ENCODE measurements at regions not wholly inside any gene's neighbourhood (a gene's known extent, or its start where the extent isn't known, plus 50 kb on each side); places are given as distances from the start of the nearest gene placed in this dataset.

- no peak for DNase-seq
- no peaks in the 10 kb centered on the region for H3K4me1 Mint-ChIP-seq (ENCODE audit: low read depth)
- no peak for ATAC-seq (replicated peaks in 1 of 2)
These were observed 56.2 kb upstream of the TNPO1 start for GRCh38 chr5:72760259-72760658.

GRCh38 chr5:72752909-72753308 is 63.6 kb upstream of the TNPO1 start:
- DNase-seq (no peak), ATAC-seq (replicated peaks in 1 of 2) (no peak)
- Mint-ChIP-seq H3K27ac (no peak overlapping the region), H3K4me1 (ENCODE audit: low read depth) (no peaks in the 10 kb centered on the region), H3K27me3 (ENCODE audit: low read depth) (peaks cover 7% of the 10 kb centered on the region), H3K4me3 (no peak overlapping the region), H3K9me3 (no peaks in the 10 kb centered on the region), H3K36me3 (ENCODE audit: insufficient read depth in 2 of 2) (no peaks in the 10 kb centered on the region)

More at GRCh38 chr5:72760259-72760658, 56.2 kb upstream of the TNPO1 start:
- H3K36me3 Mint-ChIP-seq (ENCODE audit: insufficient read depth in 2 of 2), result no peaks in the 10 kb centered on the region
- H3K4me3 Mint-ChIP-seq, result no peak overlapping the region
- peaks cover 32% of the 10 kb centered on the region for H3K27me3 Mint-ChIP-seq (ENCODE audit: low read depth)
- H3K9me3 Mint-ChIP-seq, result no peaks in the 10 kb centered on the region
- no peak overlapping the region for H3K27ac Mint-ChIP-seq

- H3K36me3 Mint-ChIP-seq (ENCODE audit: insufficient read depth in 2 of 2), result no peaks in the 10 kb centered on the region
- ATAC-seq (replicated peaks in 1 of 2), result no peak
These were observed 67.0 kb upstream of the TNPO1 start for GRCh38 chr5:72749362-72749997.

GRCh38 chr5:72747826-72748225 is 68.6 kb upstream of the TNPO1 start:
- H3K36me3 Mint-ChIP-seq (ENCODE audit: insufficient read depth in 2 of 2), result no peaks in the 10 kb centered on the region
- H3K27me3 Mint-ChIP-seq (ENCODE audit: low read depth), result peaks cover 9% of the 10 kb centered on the region
- no peaks in the 10 kb centered on the region for H3K9me3 Mint-ChIP-seq
- DNase-seq (no peak), ATAC-seq (replicated peaks in 1 of 2) (no peak)
- H3K4me1 Mint-ChIP-seq (ENCODE audit: low read depth), result no peaks in the 10 kb centered on the region
- H3K27ac Mint-ChIP-seq, result no peak overlapping the region
- H3K4me3 Mint-ChIP-seq, result no peak overlapping the region

More at GRCh38 chr5:72749362-72749997, 67.0 kb upstream of the TNPO1 start:
- Mint-ChIP-seq H3K4me3 (no peak overlapping the region), H3K27me3 (ENCODE audit: low read depth) (no peaks in the 10 kb centered on the region), H3K9me3 (no peaks in the 10 kb centered on the region), H3K27ac (no peak overlapping the region), H3K4me1 (ENCODE audit: low read depth) (no peaks in the 10 kb centered on the region)
- no peak for DNase-seq

- Mint-ChIP-seq H3K36me3 (ENCODE audit: insufficient read depth in 2 of 2) (no peaks in the 10 kb centered on the region), H3K27ac (no peak overlapping the region), H3K27me3 (ENCODE audit: low read depth) (peaks cover 9% of the 10 kb centered on the region), H3K4me1 (ENCODE audit: low read depth) (no peaks in the 10 kb centered on the region), H3K4me3 (no peak overlapping the region), H3K9me3 (no peaks in the 10 kb centered on the region)
- ATAC-seq (replicated peaks in 1 of 2) (no peak), DNase-seq (no peak)
These were observed 69.7 kb upstream of the TNPO1 start for GRCh38 chr5:72746736-72747135.

- Mint-ChIP-seq H3K36me3 (ENCODE audit: insufficient read depth in 2 of 2) (no peaks in the 10 kb centered on the region), H3K27ac (no peak overlapping the region), H3K9me3 (no peaks in the 10 kb centered on the region), H3K27me3 (ENCODE audit: low read depth) (peaks cover 9% of the 10 kb centered on the region), H3K4me1 (ENCODE audit: low read depth) (no peaks in the 10 kb centered on the region), H3K4me3 (no peak overlapping the region)
- ATAC-seq (replicated peaks in 1 of 2) (no peak), DNase-seq (no peak)
These were observed 72.3 kb upstream of the TNPO1 start for GRCh38 chr5:72744136-72744535.

- Mint-ChIP-seq H3K36me3 (ENCODE audit: insufficient read depth in 2 of 2) (no peaks in the 10 kb centered on the region), H3K4me1 (ENCODE audit: low read depth) (no peaks in the 10 kb centered on the region), H3K4me3 (no peak overlapping the region), H3K27ac (no peak overlapping the region), H3K27me3 (ENCODE audit: low read depth) (peaks cover 20% of the 10 kb centered on the region), H3K9me3 (peaks cover 0 to 2% of the 10 kb centered on the region in 2 donors)
- no peak for DNase-seq
- ATAC-seq (replicated peaks in 1 of 2), result no peak
These were observed 74.7 kb upstream of the TNPO1 start for GRCh38 chr5:72741805-72742204.

GRCh38 chr5:72733810-72734209 is 82.7 kb upstream of the TNPO1 start:
- no peak overlapping the region for H3K27ac Mint-ChIP-seq

GRCh38 chr5:72723581-72723980 is 92.9 kb upstream of the TNPO1 start:
- H3K4me1 Mint-ChIP-seq (ENCODE audit: low read depth), result no peaks in the 10 kb centered on the region
- no peaks in the 10 kb centered on the region for H3K9me3 Mint-ChIP-seq
- ATAC-seq (replicated peaks in 1 of 2) (no peak), DNase-seq (no peak)
- peaks cover 16% of the 10 kb centered on the region for H3K27me3 Mint-ChIP-seq (ENCODE audit: low read depth)
- H3K36me3 Mint-ChIP-seq (ENCODE audit: insufficient read depth in 2 of 2), result no peaks in the 10 kb centered on the region
- no peak overlapping the region for H3K27ac Mint-ChIP-seq
- H3K4me3 Mint-ChIP-seq, result no peak overlapping the region

More at GRCh38 chr5:72733810-72734209, 82.7 kb upstream of the TNPO1 start:
- Mint-ChIP-seq H3K4me3 (no peak overlapping the region), H3K9me3 (peaks cover 0 to 2% of the 10 kb centered on the region in 2 donors), H3K27me3 (ENCODE audit: low read depth) (peaks cover 24% of the 10 kb centered on the region), H3K4me1 (ENCODE audit: low read depth) (no peaks in the 10 kb centered on the region), H3K36me3 (ENCODE audit: insufficient read depth in 2 of 2) (no peaks in the 10 kb centered on the region)
- no peak for ATAC-seq (replicated peaks in 1 of 2)
- no peak for DNase-seq

GRCh38 chr5:72722792-72723452 is 93.5 kb upstream of the TNPO1 start:
- DNase-seq (no peak), ATAC-seq (replicated peaks in 1 of 2) (no peak)
- Mint-ChIP-seq H3K27ac (no peak overlapping the region), H3K27me3 (ENCODE audit: low read depth) (peaks cover 15% of the 10 kb centered on the region), H3K4me3 (no peak overlapping the region), H3K4me1 (ENCODE audit: low read depth) (no peaks in the 10 kb centered on the region), H3K9me3 (no peaks in the 10 kb centered on the region), H3K36me3 (ENCODE audit: insufficient read depth in 2 of 2) (no peaks in the 10 kb centered on the region)

- Mint-ChIP-seq H3K4me3 (no peak overlapping the region), H3K27ac (no peak overlapping the region), H3K4me1 (ENCODE audit: low read depth) (no peaks in the 10 kb centered on the region), H3K9me3 (no peaks in the 10 kb centered on the region), H3K36me3 (ENCODE audit: insufficient read depth in 2 of 2) (no peaks in the 10 kb centered on the region), H3K27me3 (ENCODE audit: low read depth) (peaks cover 10% of the 10 kb centered on the region)
- ATAC-seq (replicated peaks in 1 of 2) (no peak), DNase-seq (no peak)
These were observed 94.6 kb upstream of the TNPO1 start for GRCh38 chr5:72721844-72722243.

- DNase-seq, result no peak
- peaks cover 10% of the 10 kb centered on the region for H3K27me3 Mint-ChIP-seq (ENCODE audit: low read depth)
- H3K36me3 Mint-ChIP-seq (ENCODE audit: insufficient read depth in 2 of 2), result no peaks in the 10 kb centered on the region
- H3K27ac Mint-ChIP-seq, result no peak overlapping the region
- no peaks in the 10 kb centered on the region for H3K4me1 Mint-ChIP-seq (ENCODE audit: low read depth)
- H3K9me3 Mint-ChIP-seq, result no peaks in the 10 kb centered on the region
- no peak overlapping the region for H3K4me3 Mint-ChIP-seq
- no peak for ATAC-seq (replicated peaks in 1 of 2)
These were observed 96.3 kb upstream of the TNPO1 start for GRCh38 chr5:72720205-72720604.

GRCh38 chr5:72711351-72711750 is 105.1 kb upstream of the TNPO1 start:
- no peaks in the 10 kb centered on the region for H3K9me3 Mint-ChIP-seq
- no peak overlapping the region for H3K4me3 Mint-ChIP-seq
- H3K4me1 Mint-ChIP-seq (ENCODE audit: low read depth), result no peaks in the 10 kb centered on the region
- H3K36me3 Mint-ChIP-seq (ENCODE audit: insufficient read depth in 2 of 2), result no peaks in the 10 kb centered on the region
- DNase-seq (no peak), ATAC-seq (replicated peaks in 1 of 2) (no peak)
- H3K27ac Mint-ChIP-seq, result no peak overlapping the region
- H3K27me3 Mint-ChIP-seq (ENCODE audit: low read depth), result peaks cover 35% of the 10 kb centered on the region

- Mint-ChIP-seq H3K36me3 (ENCODE audit: insufficient read depth in 2 of 2) (no peaks in the 10 kb centered on the region), H3K4me3 (no peak overlapping the region), H3K27ac (no peak overlapping the region), H3K9me3 (no peaks in the 10 kb centered on the region), H3K4me1 (ENCODE audit: low read depth) (no peaks in the 10 kb centered on the region), H3K27me3 (ENCODE audit: low read depth) (peaks cover 43% of the 10 kb centered on the region)
- DNase-seq, result no peak
- no peak for ATAC-seq (replicated peaks in 1 of 2)
These were observed 107.1 kb upstream of the TNPO1 start for GRCh38 chr5:72709341-72709740.
